ENCODE measurements at regions not wholly inside any gene's neighbourhood (a gene's known extent, or its start where the extent isn't known, plus 50 kb on each side); places are given as distances from the start of the nearest gene placed in this dataset.

DNA sequence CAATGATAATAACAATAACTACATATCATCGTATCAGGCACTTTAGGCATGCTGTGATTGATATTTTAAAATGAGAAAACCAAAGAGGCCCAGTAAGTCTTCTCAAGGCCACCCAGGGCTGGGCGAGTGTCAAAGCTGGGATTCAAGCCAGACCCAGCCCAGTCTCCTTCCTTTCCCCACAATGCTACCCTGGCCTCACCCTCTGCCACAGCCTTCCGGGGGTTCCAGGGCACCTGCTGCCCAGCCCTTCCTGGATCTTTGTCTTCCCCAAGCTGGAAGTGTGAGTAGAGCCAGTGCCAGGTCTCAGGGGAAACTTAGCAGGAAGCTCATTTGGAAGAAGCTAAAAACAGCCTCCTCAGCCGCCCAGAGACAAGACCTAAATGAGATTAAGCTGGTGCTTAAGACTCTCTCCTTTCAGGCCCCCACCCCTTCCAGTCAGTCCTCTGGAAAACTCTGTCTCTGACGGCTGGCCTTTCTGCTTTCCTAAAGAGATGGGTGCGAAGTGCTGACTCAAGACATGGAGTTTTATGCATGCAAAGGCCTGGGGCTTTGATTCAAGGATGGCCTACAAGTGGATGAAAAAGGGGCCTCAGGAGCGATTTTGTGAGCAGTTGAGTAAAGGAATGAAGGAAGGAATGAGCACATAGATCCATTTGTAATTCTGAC is 184.2 kb downstream of the KCNA5 start:
- no peak for DNase-seq (ENCODE audit: low spot score)

DNA sequence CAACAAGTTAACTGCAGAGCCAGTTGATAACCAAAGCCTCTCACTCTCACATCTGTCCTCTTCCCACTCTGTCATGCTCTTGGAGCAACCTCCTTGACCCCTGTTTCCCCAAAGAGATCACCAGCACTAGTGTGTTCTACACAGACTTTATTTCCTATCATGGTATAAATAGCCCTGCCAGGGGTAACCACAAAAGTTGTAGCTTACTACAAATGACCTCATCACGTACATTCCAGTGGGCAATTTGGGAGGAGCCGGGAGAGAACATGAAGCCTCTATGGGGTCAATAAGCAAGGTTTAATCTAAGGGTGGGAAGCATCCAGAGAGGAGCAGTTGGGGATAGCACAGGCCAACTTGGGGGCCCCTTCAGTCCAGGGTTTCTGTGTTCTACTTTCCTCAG is 186.5 kb downstream of the KCNA5 start:
- no peak for DNase-seq (ENCODE audit: low spot score)

DNA sequence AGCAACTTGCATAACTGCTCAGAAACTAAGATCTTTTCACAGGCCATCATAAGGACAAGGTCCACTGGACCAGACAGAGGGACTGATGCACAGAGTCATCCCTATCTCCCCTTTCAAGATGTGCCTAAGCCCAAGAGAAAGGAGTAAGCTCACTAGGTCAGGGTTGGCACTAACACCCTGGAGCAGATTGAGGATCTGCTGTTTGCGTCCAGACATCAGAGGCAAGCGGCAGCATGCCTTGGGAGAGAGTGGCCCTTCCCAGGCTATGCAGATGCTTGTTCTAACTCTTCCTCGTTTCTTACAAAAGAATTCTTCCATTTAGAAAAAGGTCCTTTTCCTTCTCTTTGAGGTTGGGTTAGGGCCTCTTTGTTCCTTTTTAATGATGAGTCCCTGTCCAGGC is 187.2 kb downstream of the KCNA5 start:
- no peak for DNase-seq (ENCODE audit: low spot score)

DNA sequence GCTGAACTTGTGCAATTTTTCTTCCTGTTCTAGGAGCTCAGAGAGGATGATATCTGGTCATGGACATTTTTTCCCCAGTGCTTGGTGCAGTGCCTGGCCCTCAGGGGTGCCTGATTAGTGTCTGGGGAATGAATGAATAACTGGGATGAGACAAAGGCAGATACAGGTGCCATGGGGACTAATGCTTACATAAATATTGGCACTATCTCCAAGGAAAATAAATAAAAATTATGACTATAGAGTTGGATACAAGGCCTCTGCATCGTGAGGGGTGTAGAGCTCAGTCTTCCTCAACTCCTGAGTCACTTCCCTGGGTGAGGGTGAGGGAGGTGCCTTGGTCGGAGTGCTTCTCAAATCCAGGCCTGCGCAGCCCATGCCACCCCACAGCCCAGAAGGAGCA is 188.6 kb downstream of the KCNA5 start:
- no peak for DNase-seq (ENCODE audit: low spot score)

DNA sequence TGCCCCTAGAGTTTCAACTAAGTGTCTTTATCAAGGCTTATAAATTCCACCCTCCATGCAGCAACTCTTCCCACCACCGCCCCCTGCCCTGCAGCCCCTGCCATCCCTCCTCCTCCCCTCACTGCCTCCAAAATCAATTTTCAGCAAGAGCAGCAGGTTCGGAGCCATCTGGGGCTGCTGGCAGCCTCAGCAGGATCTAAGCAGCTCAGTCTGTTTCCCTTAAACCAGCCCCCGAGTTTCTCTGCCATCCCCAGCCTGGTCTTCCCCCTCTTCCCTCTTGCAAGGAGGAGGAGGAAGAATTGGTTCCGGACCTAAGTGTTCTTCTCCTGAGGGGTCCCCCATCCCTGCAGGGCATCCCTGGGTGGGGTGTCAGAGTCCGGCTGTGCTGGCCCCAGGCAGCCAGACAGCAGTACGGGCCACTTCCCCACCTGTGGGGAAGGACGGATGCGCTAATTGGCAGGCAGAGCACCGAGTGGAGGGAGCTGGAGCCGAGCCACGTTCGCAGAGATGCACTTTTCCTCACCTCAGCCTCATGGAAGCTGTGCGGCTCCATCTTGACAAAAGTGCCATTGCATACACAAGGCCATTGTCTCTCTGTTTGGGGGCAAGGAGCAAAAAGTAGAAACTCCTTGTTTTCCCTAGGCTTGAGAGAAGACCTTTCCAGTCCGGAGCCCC is 189.3 kb downstream of the KCNA5 start:
- DNase-seq (ENCODE audit: low spot score): no peak

DNA sequence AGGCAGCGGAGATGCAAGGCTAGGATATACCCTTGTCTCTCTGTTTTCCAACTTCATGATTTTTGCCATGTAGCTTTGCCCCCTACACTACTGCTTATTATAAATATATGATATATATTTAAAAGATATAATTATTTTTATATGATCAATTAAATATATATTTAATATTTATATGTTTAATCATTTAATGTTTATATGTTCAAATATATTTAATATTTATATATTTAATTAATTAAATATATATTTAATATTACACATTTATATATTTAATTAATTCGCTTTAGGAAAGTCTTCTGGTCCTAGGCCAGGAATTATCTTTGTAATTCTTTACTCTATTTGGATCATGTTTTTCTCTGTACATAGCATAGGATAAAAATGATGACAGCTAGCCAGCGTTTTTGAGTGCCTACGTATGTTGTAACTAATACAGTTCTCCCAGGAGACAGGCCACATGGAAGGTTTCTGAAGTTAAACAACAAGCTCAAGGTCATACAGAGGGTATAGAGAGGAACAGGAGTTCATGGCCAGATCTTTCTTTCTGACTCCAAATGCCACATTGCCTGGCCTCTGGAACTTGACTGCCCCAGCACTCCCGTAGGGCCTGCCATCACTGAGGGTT is 192.5 kb downstream of the KCNA5 start:
- DNase-seq (ENCODE audit: low spot score): no peak

DNA sequence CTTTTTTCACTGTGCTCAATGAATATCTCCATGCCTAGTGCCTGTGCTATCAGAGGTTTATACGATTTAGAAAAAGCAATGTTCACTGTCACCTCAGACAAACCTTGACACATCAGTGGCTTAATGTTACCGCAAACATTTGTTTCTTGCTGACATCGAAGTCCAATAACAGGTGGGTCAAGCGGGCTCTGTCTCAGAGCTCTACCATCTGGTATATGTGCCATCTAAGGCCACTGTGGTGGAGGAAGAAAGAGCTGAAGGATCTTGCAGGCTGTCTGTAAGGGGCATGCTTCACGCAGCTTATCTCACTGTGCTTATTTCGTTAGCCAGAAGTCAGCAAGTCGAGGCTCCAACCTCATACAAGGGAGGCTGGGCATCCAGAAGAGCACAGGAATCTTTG is 189.5 kb upstream of the NTF3 start:
- DNase-seq (ENCODE audit: low spot score): no peak

DNA sequence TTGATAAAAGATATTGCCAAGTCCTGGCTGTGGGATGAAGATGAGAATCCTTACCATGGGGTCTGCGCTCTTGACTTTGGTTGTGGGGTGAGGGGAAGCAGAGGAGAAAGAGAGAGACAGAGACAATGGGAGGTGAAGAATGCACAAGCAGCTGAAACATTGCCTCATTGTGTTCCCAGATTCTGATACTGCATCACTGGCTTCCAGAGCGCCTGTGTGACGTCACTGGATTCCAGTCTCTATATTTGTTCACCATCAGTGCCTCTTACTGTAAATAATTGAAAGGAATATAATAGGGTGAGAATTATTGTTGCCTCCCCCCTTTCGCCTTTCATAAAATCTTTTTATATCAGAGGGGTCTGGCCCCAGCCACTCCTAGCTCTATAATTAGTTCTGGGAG is 188.9 kb upstream of the NTF3 start:
- DNase-seq (ENCODE audit: low spot score): no peak

DNA sequence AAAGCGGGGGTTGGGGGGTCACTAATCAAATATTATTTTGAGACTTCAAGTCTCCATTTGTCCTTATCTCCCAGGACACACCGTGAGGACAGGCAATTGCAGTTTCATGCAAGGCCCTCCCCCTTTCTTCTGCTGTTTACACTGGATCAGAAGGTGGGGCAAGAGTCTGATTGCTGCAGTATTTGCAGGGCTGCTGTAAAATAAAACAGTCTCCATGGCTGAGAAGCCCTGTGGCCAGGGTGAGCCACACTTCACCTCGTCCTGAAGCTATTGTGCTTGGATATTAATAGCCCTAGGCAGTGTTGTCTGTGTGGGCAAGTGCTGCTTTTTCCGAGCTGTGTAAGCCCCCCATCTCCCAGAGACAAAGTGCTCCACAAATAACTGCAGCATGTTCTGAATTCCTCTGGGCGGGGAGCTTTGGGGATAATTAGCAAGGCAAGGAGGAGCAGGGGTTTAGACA is 187.4 kb upstream of the NTF3 start:
- DNase-seq (ENCODE audit: low spot score): peak; percentile 50

DNA sequence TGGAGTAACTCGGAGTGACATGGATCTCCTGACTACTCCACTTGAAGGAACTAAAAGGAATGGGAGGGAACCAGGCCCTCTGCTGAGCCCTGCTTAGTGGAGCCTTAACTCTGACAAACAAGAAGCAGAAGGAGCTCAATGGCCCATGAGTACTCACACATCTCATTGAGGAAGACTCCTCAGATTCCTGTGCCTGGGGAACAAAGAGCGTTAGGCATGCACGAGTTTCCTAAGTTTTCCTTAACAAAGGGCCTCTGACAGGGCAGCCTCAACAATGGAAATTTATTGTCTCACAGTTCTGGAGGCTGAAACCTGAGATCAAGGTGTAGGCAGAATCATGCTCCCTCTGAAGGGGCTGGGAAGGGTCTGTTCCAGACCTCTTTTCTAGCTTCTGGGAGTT is 185.7 kb upstream of the NTF3 start:
- DNase-seq (ENCODE audit: low spot score): no peak

DNA sequence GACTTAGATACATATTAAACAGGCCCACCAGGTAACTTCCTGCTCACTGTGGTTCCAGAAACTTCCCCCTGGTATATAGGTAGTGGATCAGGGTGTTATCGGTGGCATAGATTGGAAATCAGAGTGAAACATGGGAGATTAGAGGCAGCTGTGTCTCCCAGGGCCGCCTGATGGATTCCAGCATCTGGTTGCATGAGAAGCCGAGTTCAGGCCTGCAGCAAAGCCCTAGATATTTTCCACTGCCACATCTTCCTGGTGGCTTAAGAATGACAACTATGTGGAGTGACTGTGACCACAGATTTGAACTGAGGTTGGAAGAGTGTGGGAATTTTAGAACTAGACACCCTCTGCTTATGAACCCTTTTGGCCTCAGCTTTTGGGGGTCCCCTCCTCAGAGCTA is 184.8 kb upstream of the NTF3 start:
- DNase-seq (ENCODE audit: low spot score): no peak

DNA sequence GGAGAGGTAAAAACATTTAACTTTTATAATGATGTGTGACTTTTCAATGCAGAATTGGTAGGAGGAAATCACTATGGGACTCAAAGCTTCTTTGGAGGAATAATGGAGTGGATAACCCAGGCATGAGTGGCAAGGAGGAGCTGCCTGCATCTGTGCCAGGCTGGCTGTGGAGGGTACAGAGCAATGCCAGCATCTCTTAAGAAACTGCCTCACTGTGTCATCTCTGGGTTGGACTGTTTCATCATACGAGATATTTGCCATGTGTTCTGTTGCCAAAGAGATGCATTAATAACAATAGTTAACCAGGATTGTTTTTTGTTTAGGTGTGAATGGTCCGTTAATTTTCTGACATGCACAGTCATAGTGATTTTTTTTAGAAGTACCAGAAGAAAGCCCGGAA is 183.7 kb upstream of the NTF3 start:
- DNase-seq (ENCODE audit: low spot score): no peak

DNA sequence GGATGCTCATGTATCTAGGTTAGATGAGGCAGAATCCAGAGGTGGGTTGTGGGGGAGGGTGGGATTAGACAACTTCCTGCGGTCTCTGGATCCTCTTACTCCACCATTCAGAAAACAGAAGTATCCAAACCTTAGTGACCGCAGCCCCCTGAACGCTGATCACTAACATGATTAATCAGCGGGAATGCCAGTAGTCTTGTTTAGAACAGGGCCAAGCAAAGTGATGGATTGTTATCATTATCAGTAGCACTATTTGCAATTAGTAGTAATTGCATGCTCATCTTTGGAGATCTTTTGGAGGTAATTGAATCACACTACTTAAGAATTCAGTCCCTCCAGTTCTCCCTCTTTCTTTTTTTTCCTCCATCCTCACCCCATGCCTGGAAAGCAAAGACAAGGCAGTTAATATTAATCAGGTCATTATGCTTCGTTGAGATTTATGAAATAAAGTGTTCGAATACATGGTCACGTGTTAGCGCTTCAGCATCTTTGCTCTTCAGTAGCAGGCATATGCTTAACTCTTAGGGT is 182.8 kb upstream of the NTF3 start:
- no peak for DNase-seq (ENCODE audit: low spot score)

DNA sequence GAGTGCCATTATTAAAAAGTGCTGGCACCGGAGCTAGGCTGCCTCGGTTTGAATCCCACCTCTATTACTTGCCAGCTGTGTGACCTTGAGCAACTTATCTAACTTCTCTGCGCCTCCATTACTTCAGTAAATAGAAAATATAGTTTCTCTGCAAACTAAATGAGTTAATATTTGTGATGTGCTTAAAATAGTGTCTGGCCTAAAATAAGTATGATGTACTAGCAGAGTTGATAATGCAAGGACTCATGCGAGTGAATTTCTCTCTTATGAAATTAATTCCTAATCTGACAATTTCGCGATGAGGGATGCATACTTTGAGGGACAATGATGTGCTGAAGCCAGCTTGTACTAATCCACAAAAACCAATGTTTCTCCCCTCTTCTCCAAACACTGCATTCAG is 180.8 kb upstream of the NTF3 start:
- DNase-seq (ENCODE audit: low spot score): no peak

DNA sequence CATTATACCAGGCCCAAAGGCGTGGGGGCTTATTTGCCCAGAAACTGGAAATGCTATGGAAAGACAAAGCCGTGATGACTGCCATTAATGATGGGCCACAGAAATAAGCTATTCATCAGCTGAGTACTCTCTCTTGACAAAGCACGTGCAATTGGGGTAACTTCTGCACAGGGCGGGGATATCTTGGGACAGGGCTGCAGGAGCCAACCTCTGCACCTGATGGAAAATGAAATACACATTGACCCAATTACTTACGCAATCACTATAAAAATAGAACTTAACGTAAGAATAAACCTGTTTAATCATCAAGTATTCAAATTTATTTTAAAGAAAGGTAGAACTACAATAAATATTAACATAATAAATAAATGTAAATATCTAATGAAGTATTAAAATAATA is 180.1 kb upstream of the NTF3 start:
- no peak for DNase-seq (ENCODE audit: low spot score)

DNA sequence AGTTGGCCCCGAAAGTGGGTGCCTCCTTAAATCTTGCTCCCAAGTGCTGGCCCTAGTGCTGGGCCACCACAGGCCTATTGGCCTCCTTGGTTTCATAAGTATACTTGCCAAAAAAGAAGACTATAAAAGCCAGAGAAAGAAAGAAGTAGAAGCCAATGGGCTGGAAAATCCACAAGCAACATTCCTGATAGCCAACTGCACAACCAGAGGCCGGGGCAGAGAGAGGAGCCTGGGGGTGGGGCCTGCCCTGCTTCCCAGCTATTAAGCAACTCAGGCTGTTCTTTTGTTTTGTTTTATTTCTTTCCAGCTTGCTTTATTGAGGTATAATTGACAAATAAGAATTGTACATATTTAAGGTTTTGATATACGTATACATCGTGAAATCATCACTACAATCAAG is 177.2 kb upstream of the NTF3 start:
- DNase-seq (ENCODE audit: low spot score): no peak

DNA sequence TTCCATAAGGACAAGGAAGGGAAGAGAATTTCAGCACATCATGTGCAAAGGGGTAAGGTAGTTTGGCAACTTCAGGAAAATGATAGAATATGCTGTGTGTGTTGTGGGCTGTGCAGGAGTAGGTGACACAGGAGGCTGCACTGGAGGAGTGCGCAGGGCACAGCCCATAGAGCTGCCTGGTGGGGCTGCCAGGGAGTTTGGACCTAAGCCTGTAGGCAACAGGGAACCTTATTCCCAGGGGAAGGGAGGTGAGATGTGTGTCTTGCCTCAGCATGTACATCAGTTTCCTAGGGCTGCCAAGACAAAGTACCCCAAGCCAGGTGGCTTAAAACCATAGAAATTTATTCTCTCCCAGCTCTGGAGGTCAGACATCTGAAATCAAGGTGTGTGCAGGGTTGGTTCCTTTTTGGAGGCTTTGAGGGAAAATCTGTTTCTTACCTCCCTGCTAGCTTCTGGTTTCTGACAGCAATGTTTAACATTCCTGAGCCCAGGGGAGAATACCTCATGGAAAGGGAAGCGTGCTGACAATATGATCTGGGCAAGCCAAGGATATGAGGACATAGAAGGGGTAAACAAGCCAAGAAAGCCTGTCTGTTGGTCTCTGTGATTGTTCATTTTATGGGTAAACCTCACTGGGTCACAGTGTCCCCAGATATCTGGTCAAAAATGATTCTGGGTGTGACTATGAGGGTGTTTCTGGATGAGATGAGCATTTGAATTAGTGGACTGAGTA is 174.0 kb upstream of the NTF3 start:
- DNase-seq (ENCODE audit: low spot score): no peak

DNA sequence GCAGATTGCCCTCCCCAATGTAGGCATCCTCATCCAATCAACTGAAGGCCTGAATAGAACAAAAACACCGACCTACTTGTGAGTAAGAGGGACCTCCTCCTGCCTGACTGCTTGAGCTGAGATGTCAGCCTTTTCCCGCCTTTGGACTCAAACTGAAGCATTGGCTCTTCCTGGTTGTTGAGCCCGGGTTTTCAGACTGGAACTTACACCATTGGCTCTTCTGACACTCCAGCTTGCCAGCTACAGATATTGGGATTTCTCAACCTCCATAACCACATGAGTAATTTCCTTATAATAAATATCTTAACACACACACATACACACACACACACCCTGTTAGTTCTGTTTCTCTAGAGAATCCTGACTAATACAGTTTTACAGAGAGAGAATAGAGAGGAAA is 173.4 kb upstream of the NTF3 start:
- DNase-seq (ENCODE audit: low spot score): no peak

DNA sequence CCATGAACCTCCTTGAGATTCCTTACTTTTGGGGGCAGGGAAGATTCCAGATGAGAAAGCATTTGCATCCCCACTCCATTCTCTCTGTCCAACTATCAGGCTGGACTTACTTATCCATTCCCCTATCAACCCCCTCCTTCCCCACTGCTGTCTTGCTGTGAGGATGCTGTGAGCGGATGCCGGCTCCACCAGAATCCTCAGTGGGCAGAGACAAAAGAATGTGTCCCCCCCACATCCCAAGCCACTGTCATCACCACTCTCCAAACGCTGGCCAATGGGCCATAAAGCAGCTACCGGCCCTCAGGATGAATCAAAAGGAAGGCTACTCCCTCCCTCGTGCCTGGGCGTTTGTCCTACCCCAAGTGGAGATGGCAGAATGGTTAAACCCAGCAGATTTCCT is 173.0 kb upstream of the NTF3 start:
- DNase-seq (ENCODE audit: low spot score): no peak

DNA sequence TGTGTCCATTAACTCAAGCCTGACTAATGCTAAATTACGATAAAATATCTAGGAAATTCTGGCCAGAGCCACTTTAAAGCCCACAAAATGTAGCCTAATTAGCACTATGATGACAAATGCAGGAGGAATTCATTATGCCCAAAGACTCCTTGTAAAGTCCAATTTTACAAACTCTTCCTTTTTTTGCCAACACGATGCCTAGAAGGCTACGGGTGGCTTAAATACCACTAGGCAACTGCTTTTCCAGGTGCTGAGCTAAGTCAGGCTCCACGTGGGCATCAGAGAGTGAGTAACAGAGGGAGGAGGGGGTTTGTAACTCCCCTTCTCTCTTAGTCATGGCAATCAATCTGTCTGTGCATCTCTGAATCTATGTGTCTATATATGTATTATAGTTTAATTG is 172.4 kb upstream of the NTF3 start:
- DNase-seq (ENCODE audit: low spot score): no peak

DNA sequence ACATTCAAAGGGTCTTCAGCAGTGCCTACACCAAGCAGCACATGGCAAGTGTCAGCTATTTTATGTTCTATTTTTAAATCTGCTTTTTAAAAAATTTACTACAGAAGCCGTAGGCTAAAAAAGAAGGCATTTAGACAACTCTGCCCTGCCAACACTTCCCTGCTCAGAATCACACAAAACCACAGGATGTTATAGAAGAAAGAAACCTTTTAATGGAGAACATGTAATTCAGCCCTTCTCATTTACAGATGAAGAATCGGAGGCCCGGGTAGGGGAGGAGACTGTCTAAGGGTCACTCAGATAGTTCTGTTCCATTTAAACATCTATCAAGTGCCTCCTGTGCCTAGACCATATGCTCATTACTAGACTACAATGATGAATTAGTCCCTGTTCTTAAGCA is 171.8 kb upstream of the NTF3 start:
- DNase-seq (ENCODE audit: low spot score): no peak

DNA sequence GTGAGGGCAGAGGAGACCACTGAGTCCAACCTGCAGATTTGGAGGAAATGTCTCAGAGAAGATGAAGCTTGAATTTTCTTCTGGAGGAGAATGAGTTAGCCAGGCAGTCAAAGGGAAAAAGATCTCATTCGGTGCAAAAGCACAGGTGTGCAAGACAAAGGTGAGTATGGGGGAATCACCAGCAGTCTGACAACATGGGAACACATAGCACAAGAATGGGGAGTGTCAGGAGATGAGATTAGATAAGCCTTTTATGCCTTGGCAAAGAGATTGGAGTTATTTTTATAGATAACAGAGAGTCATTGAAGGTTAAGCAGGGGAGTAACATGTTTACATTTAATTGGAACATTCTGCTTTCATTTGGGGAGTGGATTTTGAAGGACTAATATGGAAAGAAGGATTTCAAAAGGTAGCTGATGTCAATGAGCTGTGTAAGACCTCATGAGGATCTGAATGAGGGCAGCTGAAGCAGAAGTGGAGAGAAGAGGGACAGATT is 171.3 kb upstream of the NTF3 start:
- DNase-seq (ENCODE audit: low spot score): no peak

DNA sequence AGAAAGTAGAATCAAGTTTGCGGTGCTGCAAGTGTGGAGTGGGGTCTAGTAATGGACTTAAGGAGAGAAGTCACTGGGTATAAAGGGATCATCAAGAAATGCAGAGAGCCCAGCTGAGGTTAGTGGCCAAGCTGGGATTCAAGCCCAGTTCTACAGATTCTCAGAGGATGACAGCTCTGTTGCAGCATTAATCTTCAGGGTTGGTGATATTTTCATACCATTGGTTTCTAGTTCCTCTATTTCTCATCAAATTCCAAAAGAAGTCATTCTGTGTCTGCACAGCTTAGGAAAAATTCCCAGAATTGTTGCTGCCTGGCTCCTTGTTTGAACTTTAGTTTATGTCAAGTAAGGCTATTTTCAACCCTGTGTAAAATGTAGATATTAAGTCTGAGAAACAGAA is 169.5 kb upstream of the NTF3 start:
- no peak for DNase-seq (ENCODE audit: low spot score)

Measured in ecto neural progenitor cell (in vitro differentiated cells).